IMR-90 (cell line): ENCODE measurements at regions not wholly inside any gene's neighbourhood (a gene's known extent, or its start where the extent isn't known, plus 50 kb on each side); places are given as distances from the start of the nearest gene placed in this dataset.

Source experiments
- ATAC-seq: fragments of 200-7000 bp; cut with Tn5 transposase; 2 replicates; pipeline ENCODE4 v1.9.1; 2020; ENCODE audit warnings: low read depth, mild to moderate bottlenecking, moderate library complexity
- BruUV-seq: library from RNA; stranded (reverse); fragments of 400-500 nt; replicated peaks from 2 replicates; lab custom pipeline; 2021; lab: Mats Ljungman, UMichigan
- CTCF ChIA-PET: fragments of 300-600 bp; formaldehyde crosslinking; extraction: SDS; loops from one replicate; lab custom pipeline; 2021; ENCODE audit warnings: antibody characterized with exemption; lab: Yijun Ruan, JAX
- POLR2A ChIA-PET: fragments of 300-600 bp; sonication (Branson Sonifier 250); formaldehyde crosslinking; loops from one replicate; lab custom pipeline; 2022; ENCODE audit warnings: antibody characterized with exemption; ENCODE audit not compliant: unreplicated experiment; lab: Charles Lee
- DNase-seq: peaks from one replicate; pipeline ENCODE4 v3.0.0; 2013
- H2AFZ ChIP-seq: replicated peaks from 2 replicates; pipeline ENCODE3; 2013; ENCODE audit warnings: low read length, mild to moderate bottlenecking; ENCODE audit not compliant: poor library complexity
- H2AK5ac ChIP-seq: 2 replicates; pipeline ENCODE4 v1.6.1; 2013; ENCODE audit warnings: low read depth, low read length, inconsistent platforms
- H2AK9ac ChIP-seq: replicated peaks from 2 replicates; pipeline ENCODE3; 2013; ENCODE audit warnings: mild to moderate bottlenecking, low read depth, low read length, moderate library complexity; ENCODE audit not compliant: poor library complexity
- H2BK120ac ChIP-seq: 2 replicates; pipeline ENCODE4 v1.6.1; 2013; ENCODE audit warnings: low read depth, low read length, inconsistent platforms
- H2BK15ac ChIP-seq: 3 replicates; pipeline ENCODE4 v1.6.1; 2013; ENCODE audit warnings: low read depth, low read length, inconsistent platforms
- H2BK20ac ChIP-seq: 2 replicates; pipeline ENCODE4 v1.6.1; 2013; ENCODE audit warnings: low read depth, mild to moderate bottlenecking, inconsistent platforms, low read length, moderate library complexity
- H2BK5ac ChIP-seq: 2 replicates; pipeline ENCODE4 v1.6.1; 2013; ENCODE audit warnings: mild to moderate bottlenecking, low read depth, low read length, inconsistent platforms; ENCODE audit not compliant: poor library complexity, severe bottlenecking
- H3K14ac ChIP-seq: replicated peaks from 2 replicates; pipeline ENCODE4 v1.6.1; 2013; ENCODE audit warnings: low read depth, low read length, inconsistent platforms
- H3K18ac ChIP-seq: 2 replicates; pipeline ENCODE4 v1.6.1; 2013; ENCODE audit warnings: low read depth, low read length, control low read depth
- H3K23ac ChIP-seq: 2 replicates; pipeline ENCODE4 v1.6.1; 2013; ENCODE audit warnings: low read depth, low read length, inconsistent platforms
- H3K27ac ChIP-seq: 2 replicates; pipeline ENCODE4 v1.5.1; 2013; ENCODE audit warnings: mild to moderate bottlenecking, control low read depth, low read length; ENCODE audit not compliant: insufficient read depth
- H3K27me3 ChIP-seq: 2 replicates; pipeline ENCODE4 v1.6.1; 2013; ENCODE audit warnings: low read length; ENCODE audit not compliant: control insufficient read depth, insufficient read depth
- H3K36me3 ChIP-seq: 2 replicates; pipeline ENCODE4 v1.6.1; 2013; ENCODE audit warnings: low read length, mixed read lengths; ENCODE audit not compliant: control insufficient read depth, insufficient read depth
- H3K4ac ChIP-seq: 2 replicates; pipeline ENCODE4 v1.6.1; 2013; ENCODE audit warnings: low read depth, low read length, inconsistent platforms
- H3K4me1 ChIP-seq: 2 replicates; pipeline ENCODE4 v1.6.1; 2013; ENCODE audit warnings: low read length, mixed read lengths; ENCODE audit not compliant: control insufficient read depth, insufficient read depth
- H3K4me2 ChIP-seq: 2 replicates; pipeline ENCODE4 v1.6.1; 2013; ENCODE audit warnings: low read depth, mild to moderate bottlenecking, control low read depth, low read length, moderate library complexity
- H3K4me3 ChIP-seq: 2 replicates; pipeline ENCODE4 v1.5.1; 2013; ENCODE audit warnings: low read depth, mild to moderate bottlenecking, control low read depth, low read length, moderate library complexity; ENCODE audit not compliant: insufficient read depth
- H3K56ac ChIP-seq: 2 replicates; pipeline ENCODE4 v1.6.1; 2013; ENCODE audit warnings: low read length, inconsistent platforms; ENCODE audit not compliant: insufficient read depth; ENCODE audit errors: extremely low read depth
- H3K79me1 ChIP-seq, 2 experiments: 2 replicates each; pipeline ENCODE4 v1.6.1; 2013; ENCODE audit warnings: low read length in 2 of 2, inconsistent platforms in 1 of 2, low read depth in 1 of 2
- H3K9ac ChIP-seq: 2 replicates; pipeline ENCODE4 v1.6.1; 2013; ENCODE audit warnings: low read depth, low read length, control low read depth
- H3K9me1 ChIP-seq: 2 replicates; pipeline ENCODE4 v1.6.1; 2013; ENCODE audit warnings: low read length, inconsistent platforms; ENCODE audit not compliant: insufficient read depth
- H3K9me3 ChIP-seq: 2 replicates; pipeline ENCODE4 v1.6.1; 2013; ENCODE audit warnings: low read length; ENCODE audit not compliant: control insufficient read depth, insufficient read depth
- H4K20me1 ChIP-seq: 2 replicates; pipeline ENCODE4 v1.6.1; 2013; ENCODE audit warnings: low read length, inconsistent platforms; ENCODE audit not compliant: insufficient read depth
- H4K5ac ChIP-seq: 2 replicates; pipeline ENCODE4 v1.6.1; 2013; ENCODE audit warnings: mild to moderate bottlenecking, low read depth, low read length, control low read depth
- H4K8ac ChIP-seq, 2 experiments: 2 replicates each; pipeline ENCODE4 v1.6.1; 2013; ENCODE audit warnings: low read depth in 2 of 2, low read length in 2 of 2, control low read depth in 1 of 2, inconsistent platforms in 1 of 2
- H4K91ac ChIP-seq: 2 replicates; pipeline ENCODE4 v1.6.1; 2013; ENCODE audit warnings: low read depth, low read length, inconsistent platforms; ENCODE audit not compliant: insufficient read depth
- BHLHE40 ChIP-seq: fragments of 150-350 bp; IDR thresholded peaks from 2 replicates; pipeline ENCODE4 v1.6.1; 2016; ENCODE audit warnings: mild to moderate bottlenecking, low read depth, low read length
- CHD1 ChIP-seq: IDR thresholded peaks from 2 replicates; pipeline ENCODE4 v1.6.1; 2012; ENCODE audit warnings: low read depth, low read length, improper control_type of control experiment
- FOS ChIP-seq: fragments of 150-350 bp; IDR thresholded peaks from 2 replicates; pipeline ENCODE4 v1.6.1; 2016; ENCODE audit warnings: low read depth, low read length
- MAZ ChIP-seq: IDR thresholded peaks from 2 replicates; pipeline ENCODE4 v1.6.1; 2012; ENCODE audit warnings: low read depth, mild to moderate bottlenecking, low read length, improper control_type of control experiment, moderate library complexity, borderline replicate concordance
- NFE2L2 ChIP-seq: fragments of 150-350 bp; IDR thresholded peaks from 2 replicates; pipeline ENCODE4 v1.6.1; 2016; ENCODE audit warnings: low read depth, mild to moderate bottlenecking, low read length
- POLR2A ChIP-seq: IDR thresholded peaks from 2 replicates; pipeline ENCODE4 v1.6.1; 2012; ENCODE audit warnings: mild to moderate bottlenecking, low read depth, low read length
- RCOR1 ChIP-seq: IDR thresholded peaks from 2 replicates; pipeline ENCODE4 v1.6.1; 2012; ENCODE audit warnings: mild to moderate bottlenecking, low read length, improper control_type of control experiment; ENCODE audit not compliant: insufficient replicate concordance
- SMC3 ChIP-seq: fragments of 150-350 bp; IDR thresholded peaks from 2 replicates; pipeline ENCODE4 v1.6.1; 2016; ENCODE audit warnings: low read depth, mild to moderate bottlenecking, antibody characterized with exemption, low read length, moderate library complexity
- WGBS, 2 experiments: methylation state at CpG; one replicate each; pipeline versions ENCODE4 v1.1.5 to v1.1.7; 2013; ENCODE audit warnings: missing lambda C conversion rate in 2 of 2; ENCODE audit not compliant: insufficient read length in 1 of 2; ENCODE audit errors: extremely low coverage in 2 of 2; 5-methylcytosine and 5-hydroxymethylcytosine counted together
- dilution Hi-C: fragments of 300-500 bp; cut with HindIII; formaldehyde crosslinking; loops from one replicate; pipeline ENCODE4 v1.14.3; 2018; ENCODE audit warnings: low sequenced_read_pairs; ENCODE audit not compliant: unreplicated experiment
- in situ Hi-C: fragments of 300-500 bp; cut with MboI; formaldehyde crosslinking; loops from 3 replicates; pipeline ENCODE4 v1.14.3; 2019; ENCODE audit warnings: low sequenced_read_pairs, inconsistent platforms, mixed read lengths
- intact Hi-C: fragments of 100-400 bp; cut with micrococcal nuclease; formaldehyde crosslinking; loops from 2 replicates; pipeline ENCODE4 v1.10.0; 2022

- Histone ChIP-seq H4K91ac (no peak overlapping the region), H3K27ac (no peak overlapping the region), H3K14ac (no peak overlapping the region), H4K20me1 (no peaks in the 10 kb centered on the region), H4K5ac (no peak overlapping the region), H2BK120ac (no peak overlapping the region), H3K9me3 (peaks cover 26% of the 10 kb centered on the region), H3K36me3 (no peaks in the 10 kb centered on the region), H3K4me2 (no peak overlapping the region), H2BK15ac (no peak overlapping the region), H3K79me1 (no peaks in the 10 kb centered on the region), H2AK5ac (no peak overlapping the region), H3K23ac (no peak overlapping the region), H3K4me3 (no peak overlapping the region), H3K56ac (no peak overlapping the region), H2BK20ac (no peak overlapping the region), H3K4me1 (no peaks in the 10 kb centered on the region), H2AFZ (no peak overlapping the region), H2BK5ac (no peak overlapping the region), H3K27me3 (no peaks in the 10 kb centered on the region), H3K18ac (no peak overlapping the region), H3K9me1 (no peaks in the 10 kb centered on the region), H4K8ac (no peak overlapping the region), H3K9ac (no peak overlapping the region), H2AK9ac (no peak overlapping the region), H3K4ac (no peak overlapping the region)
- CTCF ChIA-PET, result no interaction called here
- no TSS peak for BruUV-seq
- DNase-seq (no peak), ATAC-seq (no peak)
- WGBS, 2 experiments, result no CpG with 5 or more reads among the region's 5 CpGs
- intact Hi-C loops (no loop called here), dilution Hi-C loops (no loop called here), in situ Hi-C loops (no loop called here)
- TF ChIP-seq FOS (no peak), RCOR1 (no peak), NFE2L2 (no peak), POLR2A (no peak), BHLHE40 (no peak), MAZ (no peak), CHD1 (no peak), SMC3 (no peak)
- POLR2A ChIA-PET, result no interaction called here
Observed at GRCh38 chr5:2550509-2550908, 201.0 kb downstream of the IRX2 start.
